HT1080 (cell line): ENCODE measurements at regions not wholly inside any gene's neighbourhood (a gene's known extent, or its start where the extent isn't known, plus 50 kb on each side); places are given as distances from the start of the nearest gene placed in this dataset.
"Not testable (repeated sequence)": the region's sequence is repeated elsewhere in the genome, so short reads cannot be mapped to it uniquely, and the experiment has no call there.

Experiments
- DNase-seq: peaks from one replicate; pipeline ENCODE4 v3.0.0-alpha.2; 2015; ENCODE audit warnings: low read depth

DNA sequence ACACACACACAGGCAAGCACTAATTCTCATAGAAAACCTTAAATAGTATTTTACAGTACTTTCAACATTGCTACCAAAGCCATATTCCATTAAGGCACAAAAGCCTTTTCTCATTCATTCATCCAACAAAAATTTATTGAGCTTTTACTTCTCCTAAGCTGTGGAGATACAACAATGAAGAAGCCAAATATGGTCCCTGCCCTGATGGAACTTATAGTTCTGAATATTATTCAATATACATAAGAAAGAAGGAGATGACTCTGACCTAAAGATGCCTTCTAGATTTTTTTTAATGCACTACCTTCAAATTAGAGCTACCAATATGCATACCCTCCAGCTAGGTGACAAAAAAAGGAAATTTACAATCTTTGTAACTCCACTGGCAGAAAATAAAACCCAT is 90.0 kb upstream of the WDR44 start:
- DNase-seq = no peak

DNA sequence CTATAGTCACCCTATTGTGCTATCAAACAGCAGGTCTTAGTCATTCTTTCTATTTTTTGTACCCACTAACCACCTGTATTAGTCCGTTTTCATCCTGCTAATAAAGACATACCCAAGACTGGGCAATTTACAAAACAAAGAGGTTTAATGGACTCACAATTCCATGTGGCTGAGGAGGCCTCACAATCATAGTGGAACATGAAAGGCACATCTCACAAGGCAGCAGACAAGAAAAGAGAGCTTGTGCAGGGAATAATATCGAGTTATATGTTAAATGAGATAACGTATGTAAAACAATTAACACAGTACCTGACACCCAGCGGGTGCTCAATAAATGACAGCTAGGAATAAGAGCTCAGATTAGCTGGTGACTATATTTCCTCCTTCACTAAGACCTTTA is 88.1 kb upstream of the WDR44 start:
- no peak for DNase-seq

DNA sequence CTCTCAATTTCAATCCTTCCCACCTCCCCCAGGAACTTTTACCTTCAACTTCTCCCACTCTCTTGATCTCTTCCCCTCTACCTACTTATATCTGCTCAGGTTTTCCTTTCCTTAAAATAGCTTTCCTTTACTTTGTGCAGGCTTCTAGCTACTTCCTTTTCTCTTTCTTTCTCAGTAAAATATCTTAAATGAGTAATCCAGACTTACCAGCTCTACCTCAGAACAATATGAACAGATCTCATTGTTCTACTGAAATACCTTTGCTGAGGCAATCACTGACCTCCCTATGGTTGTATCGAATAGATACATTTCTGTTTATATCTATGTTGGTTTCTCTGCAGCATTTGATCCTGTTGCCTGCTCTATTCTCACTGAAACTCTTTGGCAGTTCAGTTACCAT is 86.7 kb upstream of the WDR44 start:
- DNase-seq = no peak

DNA sequence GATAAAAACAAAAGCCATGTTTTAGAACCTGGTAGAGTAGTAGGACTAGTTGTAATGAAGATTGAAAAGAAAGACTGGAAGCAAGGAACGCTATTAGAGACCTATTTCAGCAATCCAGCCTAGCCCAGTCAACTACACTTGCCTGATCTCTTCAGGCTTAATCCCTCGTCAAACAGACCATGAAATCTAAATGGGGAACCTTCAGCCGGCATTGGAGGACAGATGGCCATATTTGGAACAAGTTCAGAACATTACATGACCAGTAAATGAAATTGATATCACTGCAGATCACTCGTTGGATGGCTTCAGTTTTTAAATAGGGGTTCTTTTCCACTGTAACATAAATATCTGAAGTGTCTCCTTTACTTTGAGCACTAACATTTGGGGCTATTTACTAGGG is 84.8 kb upstream of the WDR44 start:
- no peak for DNase-seq

DNA sequence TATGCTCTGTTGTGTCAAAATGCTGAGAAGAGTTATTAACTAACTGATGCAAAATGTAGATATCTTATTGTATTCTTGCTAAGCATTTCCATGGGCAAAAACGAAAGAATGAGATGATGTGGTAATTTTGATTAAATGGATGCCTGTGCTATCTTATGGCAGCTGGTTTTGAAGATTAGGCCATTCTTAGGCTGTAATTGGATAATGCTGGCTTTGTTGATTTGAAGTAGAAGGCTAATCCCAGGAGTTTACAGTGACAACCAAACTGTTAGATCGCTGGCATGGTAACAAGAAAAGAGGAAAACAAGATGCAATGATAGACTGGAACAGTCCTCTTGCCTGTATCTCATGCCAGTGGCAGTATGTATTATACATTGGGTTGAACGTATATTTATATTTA is 74.1 kb upstream of the WDR44 start:
- DNase-seq = no peak

DNA sequence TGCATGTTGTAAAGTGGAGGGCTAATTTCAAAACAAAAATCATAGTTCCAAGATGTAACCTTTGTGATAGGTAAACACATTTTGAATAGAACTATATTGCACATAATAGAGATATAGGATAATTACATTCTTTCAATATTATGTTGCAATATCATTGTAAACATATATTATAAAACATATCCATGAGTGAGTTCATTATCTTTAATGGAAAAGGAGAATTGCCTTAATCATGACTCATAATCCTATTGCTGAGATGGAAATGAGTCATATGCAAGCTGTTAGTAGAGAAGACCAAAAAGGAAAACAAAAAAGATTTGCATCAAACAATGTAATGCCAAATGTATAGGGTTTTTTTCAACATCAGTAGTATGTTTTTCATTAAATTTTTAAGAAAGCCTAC is 73.7 kb upstream of the WDR44 start:
- no peak for DNase-seq

DNA sequence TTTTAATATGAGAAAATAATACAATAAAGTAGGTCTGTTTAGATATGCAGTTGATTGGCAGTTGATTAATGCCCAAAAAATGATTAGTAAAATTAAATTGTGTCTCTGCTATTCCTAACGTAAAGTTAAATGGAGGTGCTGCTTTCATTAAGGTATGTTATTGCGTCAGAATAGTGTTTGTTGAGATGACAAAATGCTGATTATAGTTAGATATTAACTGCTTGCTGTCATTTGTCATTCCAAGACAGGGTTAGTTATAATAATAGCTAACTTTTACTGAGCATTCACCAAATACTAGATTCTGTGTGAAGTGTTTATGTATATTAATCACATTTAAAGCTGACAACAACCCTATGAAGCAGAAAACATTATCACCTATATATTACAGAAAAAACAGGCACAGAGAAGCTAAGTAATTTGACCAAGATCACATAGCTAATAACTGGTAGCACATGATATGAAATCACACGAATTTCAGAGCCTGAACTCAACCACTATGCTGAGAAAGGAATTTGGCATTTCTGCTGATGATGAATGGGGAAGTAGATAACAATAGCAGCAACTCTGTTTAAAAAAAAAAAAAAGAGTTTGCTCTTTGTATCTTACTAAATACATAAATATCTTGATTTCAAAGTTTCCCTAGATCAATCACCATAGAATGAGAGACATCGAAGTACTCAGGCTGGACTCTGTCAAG is 59.7 kb upstream of the WDR44 start:
- DNase-seq = no peak

DNA sequence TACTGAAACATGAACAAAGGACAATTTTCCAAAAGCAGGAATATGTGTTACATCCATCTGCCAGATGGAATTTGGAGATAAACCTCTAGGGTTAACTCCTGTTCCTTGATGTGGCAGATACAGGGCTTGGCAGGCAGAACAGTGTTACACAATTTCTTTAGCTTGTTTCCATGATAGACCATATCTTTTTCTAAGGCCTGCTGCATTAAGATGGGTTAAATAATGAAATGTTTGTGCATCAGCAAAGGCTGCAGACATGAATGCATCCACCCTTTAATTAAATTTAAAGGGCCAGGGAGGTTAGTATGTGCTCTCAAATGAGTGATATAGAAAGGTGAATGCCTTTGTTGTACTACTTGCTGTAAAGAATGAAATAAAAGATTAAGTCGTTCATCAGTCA is 50.1 kb upstream of the WDR44 start:
- not testable (repeated sequence) for DNase-seq
